CD8-positive, alpha-beta memory T cell (primary cell): ENCODE measurements at regions not wholly inside any gene's neighbourhood (a gene's known extent, or its start where the extent isn't known, plus 50 kb on each side); places are given as distances from the start of the nearest gene placed in this dataset.
A peak's percentile ranks its signal among the peaks of the same experiment; 100 is the strongest.

Experiments used
- CTCF ChIA-PET: fragments of 350-600 bp; sonication (Branson Sonifier 250); formaldehyde crosslinking; loops from one replicate; lab custom pipeline; 2021; ENCODE audit warnings: antibody characterized with exemption; lab: Charles Lee
- POLR2A ChIA-PET: fragments of 350-600 bp; sonication (Branson Sonifier 250); formaldehyde crosslinking; loops from one replicate; lab custom pipeline; 2021; ENCODE audit warnings: antibody characterized with exemption; lab: Charles Lee
- DNase-seq, 5 donors: peaks; one replicate each; pipeline versions ENCODE4 v3.0.0 to v3.0.0-alpha.2; 2020 to 2022; ENCODE audit warnings: mixed read lengths in 1 of 5
- H3K27ac ChIP-seq: one replicate; pipeline ENCODE4 v1.7.0; 2013; ENCODE audit warnings: low read depth, mild to moderate bottlenecking, low read length, moderate library complexity
- H3K27me3 ChIP-seq: 2 replicates; pipeline ENCODE4 v1.7.0; 2013; ENCODE audit warnings: low read length, mild to moderate bottlenecking; ENCODE audit not compliant: insufficient read depth, poor library complexity, severe bottlenecking
- H3K36me3 ChIP-seq: 2 replicates; pipeline ENCODE4 v1.7.0; 2013; ENCODE audit warnings: mild to moderate bottlenecking, low read length, moderate library complexity; ENCODE audit not compliant: insufficient read depth
- H3K4me1 ChIP-seq: 2 replicates; pipeline ENCODE4 v1.7.0; 2013; ENCODE audit warnings: mild to moderate bottlenecking, low read length, moderate library complexity; ENCODE audit not compliant: insufficient read depth
- H3K4me3 ChIP-seq: 2 replicates; pipeline ENCODE4 v1.7.0; 2013; ENCODE audit warnings: mild to moderate bottlenecking, low read length
- H3K9me3 ChIP-seq: 2 replicates; pipeline ENCODE4 v1.7.0; 2013; ENCODE audit warnings: mild to moderate bottlenecking, low read length
- H3K27ac Mint-ChIP-seq, 8 donors: one replicate each; pipeline ENCODE4 v1.8.0; 2020 to 2021; ENCODE audit warnings: mixed read lengths in 8 of 8, mild to moderate bottlenecking in 6 of 8, inconsistent platforms in 3 of 8, moderate library complexity in 3 of 8
- H3K27me3 Mint-ChIP-seq, 2 donors: one replicate each; pipeline ENCODE4 v1.8.0; 2020 to 2021; ENCODE audit warnings: mixed read lengths in 2 of 2, mild to moderate bottlenecking in 1 of 2, moderate library complexity in 1 of 2
- H3K36me3 Mint-ChIP-seq, 3 donors: one replicate each; pipeline ENCODE4 v1.8.0; 2020 to 2021; ENCODE audit warnings: mixed read lengths in 3 of 3, inconsistent platforms in 1 of 3, mild to moderate bottlenecking in 1 of 3
- H3K4me1 Mint-ChIP-seq, 3 donors: one replicate each; pipeline ENCODE4 v1.8.0; 2020 to 2021; ENCODE audit warnings: mixed read lengths in 3 of 3, inconsistent platforms in 1 of 3, mild to moderate bottlenecking in 1 of 3
- H3K4me3 Mint-ChIP-seq, 7 donors: one replicate each; pipeline ENCODE4 v1.8.0; 2020 to 2021; ENCODE audit warnings: mixed read lengths in 7 of 7, mild to moderate bottlenecking in 6 of 7, moderate library complexity in 4 of 7, inconsistent platforms in 2 of 7
- H3K9me3 Mint-ChIP-seq, 5 donors: one replicate each; pipeline ENCODE4 v1.8.0; 2020 to 2022; ENCODE audit warnings: mixed read lengths in 5 of 5, mild to moderate bottlenecking in 3 of 5, moderate library complexity in 2 of 5, inconsistent platforms in 1 of 5

GRCh38 chr1:221806984-221807383 is 65.1 kb upstream of the DUSP10 start:
- DNase-seq = no peak
- CTCF ChIA-PET = no interaction called here
- Histone ChIP-seq H3K36me3 (no peaks in the 10 kb centered on the region), H3K27me3 (no peaks in the 10 kb centered on the region), H3K9me3 (no peaks in the 10 kb centered on the region), H3K4me3 (no peak overlapping the region), H3K27ac (no peak overlapping the region), H3K4me1 (peaks cover 11% of the 10 kb centered on the region)
- peaks cover 29 to 36% (median 33%) of the 10 kb centered on the region in 3 donors for H3K4me1 Mint-ChIP-seq
- peaks cover 0 to 1% of the 10 kb centered on the region in 2 donors for H3K27me3 Mint-ChIP-seq
- H3K27ac Mint-ChIP-seq = no peak overlapping the region
- no peaks in the 10 kb centered on the region for H3K9me3 Mint-ChIP-seq
- no peaks in the 10 kb centered on the region for H3K36me3 Mint-ChIP-seq
- POLR2A ChIA-PET = no interaction called here
- no peak overlapping the region for H3K4me3 Mint-ChIP-seq

- CTCF ChIA-PET = no interaction called here
- Histone ChIP-seq H3K36me3 (no peaks in the 10 kb centered on the region), H3K27ac (no peak overlapping the region), H3K9me3 (no peaks in the 10 kb centered on the region), H3K27me3 (no peaks in the 10 kb centered on the region), H3K4me3 (no peak overlapping the region), H3K4me1 (peaks cover 11% of the 10 kb centered on the region)
- Mint-ChIP-seq H3K36me3 (no peaks in the 10 kb centered on the region), H3K9me3 (no peaks in the 10 kb centered on the region), H3K4me3 (no peak overlapping the region), H3K4me1 (peaks cover 26 to 34% (median 32%) of the 10 kb centered on the region in 3 donors), H3K27ac (peak overlapping the region in 1 of 8 donors; percentile 19), H3K27me3 (peaks cover 0 to 1% of the 10 kb centered on the region in 2 donors)
- DNase-seq = no peak
- POLR2A ChIA-PET = no interaction called here
Measured at GRCh38 chr1:221806236-221806635, 64.3 kb upstream of the DUSP10 start.

GRCh38 chr1:221805121-221805520 is 63.2 kb upstream of the DUSP10 start:
- Histone ChIP-seq H3K4me3 (no peak overlapping the region), H3K36me3 (no peaks in the 10 kb centered on the region), H3K4me1 (peaks cover 11% of the 10 kb centered on the region), H3K27me3 (no peaks in the 10 kb centered on the region), H3K27ac (no peak overlapping the region), H3K9me3 (no peaks in the 10 kb centered on the region)
- POLR2A ChIA-PET = no interaction called here
- Mint-ChIP-seq H3K36me3 (no peaks in the 10 kb centered on the region), H3K27ac (no peak overlapping the region), H3K27me3 (peaks cover 0 to under 1% of the 10 kb centered on the region in 2 donors), H3K9me3 (peaks cover 0 to 3% (median 2%) of the 10 kb centered on the region in 5 donors), H3K4me1 (peaks cover 21 to 29% (median 29%) of the 10 kb centered on the region in 3 donors), H3K4me3 (no peak overlapping the region)
- DNase-seq = no peak
- CTCF ChIA-PET = no interaction called here

GRCh38 chr1:221804303-221804702 is 62.4 kb upstream of the DUSP10 start:
- Mint-ChIP-seq H3K4me1 (peaks cover 15 to 21% (median 20%) of the 10 kb centered on the region in 3 donors), H3K36me3 (peaks cover 0 to 5% (median 0%) of the 10 kb centered on the region in 3 donors), H3K27ac (peak overlapping the region in 1 of 8 donors; percentile 40), H3K4me3 (no peak overlapping the region), H3K9me3 (peaks cover 0 to 6% (median 2%) of the 10 kb centered on the region in 5 donors), H3K27me3 (no peaks in the 10 kb centered on the region)
- no peak overlapping the region for H3K27ac ChIP-seq
- POLR2A ChIA-PET = no interaction called here
- H3K4me3 ChIP-seq = no peak overlapping the region
- CTCF ChIA-PET = no interaction called here
- H3K36me3 ChIP-seq = no peaks in the 10 kb centered on the region
- no peaks in the 10 kb centered on the region for H3K9me3 ChIP-seq
- no peak for DNase-seq
- H3K27me3 ChIP-seq = no peaks in the 10 kb centered on the region
- H3K4me1 ChIP-seq = peaks cover 5% of the 10 kb centered on the region

GRCh38 chr1:221801773-221802516 is 60.1 kb upstream of the DUSP10 start:
- Mint-ChIP-seq H3K36me3 (peaks cover 0 to 8% (median 0%) of the 10 kb centered on the region in 3 donors), H3K4me1 (peaks cover 7 to 13% (median 8%) of the 10 kb centered on the region in 3 donors), H3K27me3 (no peaks in the 10 kb centered on the region), H3K4me3 (no peak overlapping the region), H3K9me3 (peaks cover 0 to 6% (median 2%) of the 10 kb centered on the region in 5 donors), H3K27ac (peak overlapping the region in 1 of 8 donors; percentile 11)
- H3K27ac ChIP-seq = no peak overlapping the region
- H3K27me3 ChIP-seq = no peaks in the 10 kb centered on the region
- no peaks in the 10 kb centered on the region for H3K9me3 ChIP-seq
- POLR2A ChIA-PET = no interaction called here
- CTCF ChIA-PET = no interaction called here
- H3K4me1 ChIP-seq = no peaks in the 10 kb centered on the region
- H3K36me3 ChIP-seq = no peaks in the 10 kb centered on the region
- H3K4me3 ChIP-seq = no peak overlapping the region
- DNase-seq = no peak

GRCh38 chr1:221801251-221801661 is 59.4 kb upstream of the DUSP10 start:
- no peak overlapping the region for H3K27ac ChIP-seq
- Mint-ChIP-seq H3K27me3 (no peaks in the 10 kb centered on the region), H3K4me3 (peak overlapping the region in 1 of 7 donors; percentile 15), H3K4me1 (peaks cover 7 to 13% (median 8%) of the 10 kb centered on the region in 3 donors), H3K36me3 (peaks cover 0 to 8% (median 0%) of the 10 kb centered on the region in 3 donors), H3K9me3 (peaks cover 0 to 6% (median 2%) of the 10 kb centered on the region in 5 donors), H3K27ac (peak overlapping the region in 2 of 8 donors; percentile 47 to 57)
- ChIA-PET POLR2A (no interaction called here), CTCF (no interaction called here)
- no peak overlapping the region for H3K4me3 ChIP-seq
- H3K27me3 ChIP-seq = no peaks in the 10 kb centered on the region
- H3K4me1 ChIP-seq = no peaks in the 10 kb centered on the region
- no peaks in the 10 kb centered on the region for H3K9me3 ChIP-seq
- DNase-seq = no peak
- H3K36me3 ChIP-seq = no peaks in the 10 kb centered on the region

- H3K4me1 Mint-ChIP-seq = peaks cover 7 to 13% (median 8%) of the 10 kb centered on the region in 3 donors
- POLR2A ChIA-PET = no interaction called here
- H3K27me3 Mint-ChIP-seq = no peaks in the 10 kb centered on the region
- DNase-seq = no peak
- peak overlapping the region in 2 of 8 donors; percentile 45 to 57 for H3K27ac Mint-ChIP-seq
- Histone ChIP-seq H3K36me3 (no peaks in the 10 kb centered on the region), H3K4me1 (no peaks in the 10 kb centered on the region), H3K27me3 (no peaks in the 10 kb centered on the region), H3K4me3 (no peak overlapping the region), H3K9me3 (no peaks in the 10 kb centered on the region), H3K27ac (no peak overlapping the region)
- H3K36me3 Mint-ChIP-seq = peaks cover 0 to 8% (median 0%) of the 10 kb centered on the region in 3 donors
- peak overlapping the region in 1 of 7 donors; percentile 15 for H3K4me3 Mint-ChIP-seq
- CTCF ChIA-PET = no interaction called here
- H3K9me3 Mint-ChIP-seq = peaks cover 0 to 6% (median 2%) of the 10 kb centered on the region in 5 donors
Measured at GRCh38 chr1:221800831-221801230, 58.9 kb upstream of the DUSP10 start.

GRCh38 chr1:221797506-221797905 is 55.6 kb upstream of the DUSP10 start:
- Histone ChIP-seq H3K27ac (no peak overlapping the region), H3K4me3 (no peak overlapping the region), H3K4me1 (peaks cover 6% of the 10 kb centered on the region), H3K36me3 (no peaks in the 10 kb centered on the region), H3K9me3 (no peaks in the 10 kb centered on the region), H3K27me3 (no peaks in the 10 kb centered on the region)
- Mint-ChIP-seq H3K4me1 (peaks cover 23 to 41% (median 29%) of the 10 kb centered on the region in 3 donors), H3K36me3 (peaks cover 0 to 8% (median 0%) of the 10 kb centered on the region in 3 donors), H3K27ac (no peak overlapping the region), H3K9me3 (peaks cover 0 to 6% (median 2%) of the 10 kb centered on the region in 5 donors), H3K4me3 (no peak overlapping the region), H3K27me3 (no peaks in the 10 kb centered on the region)
- CTCF ChIA-PET = no interaction called here
- POLR2A ChIA-PET = no interaction called here
- no peak for DNase-seq
